SK-N-SH (cell line): ENCODE measurements at regions not wholly inside any gene's neighbourhood (a gene's known extent, or its start where the extent isn't known, plus 50 kb on each side); places are given as distances from the start of the nearest gene placed in this dataset.

Source experiments
- CTCF ChIA-PET: fragments of 300-600, 350-600 bp; formaldehyde crosslinking; extraction: SDS; loops from one replicate; lab custom pipeline; 2021; lab: Yijun Ruan, JAX
- POLR2A ChIA-PET: fragments of 350-600 bp; sonication (Branson Sonifier 250); formaldehyde crosslinking; extraction: SDS; loops from one replicate; lab custom pipeline; 2020; ENCODE audit warnings: antibody characterized with exemption, inconsistent platforms; lab: Yijun Ruan, JAX
- DNase-seq: peaks from one replicate; pipeline ENCODE4 v3.0.0; 2012
- H2AFZ ChIP-seq: fragments of 200-600 bp; sonication (generic); 2 replicates; pipeline ENCODE4 v1.8.1; 2016; ENCODE audit warnings: antibody characterized with exemption, mild to moderate bottlenecking, low read depth
- H3F3A ChIP-seq: fragments of 200-600 bp; sonication (generic); replicated peaks from 2 replicates; pipeline ENCODE3; 2016; ENCODE audit warnings: antibody characterized with exemption, mild to moderate bottlenecking; ENCODE audit not compliant: insufficient read depth
- H3K27ac ChIP-seq, 2 experiments: fragments of 200-500 bp in 1 of 2; fragments of 200-600 bp in 1 of 2; sonication (Bioruptor generic) in 1 of 2; sonication (generic), shearing (Covaris generic) in 1 of 2; 2 replicates each; pipeline versions ENCODE4 v1.5.1 to v1.6.1; 2014 to 2016; ENCODE audit warnings: low read depth in 2 of 2, inconsistent platforms in 1 of 2, low read length in 1 of 2, mild to moderate bottlenecking in 1 of 2, mixed read lengths in 1 of 2
- H3K27me3 ChIP-seq: fragments of 200-600 bp; sonication (generic), shearing (Covaris generic); 2 replicates; pipeline ENCODE4 v1.6.1; 2016; ENCODE audit warnings: mixed run types; ENCODE audit not compliant: insufficient read depth
- H3K36me3 ChIP-seq, 2 experiments: fragments of 200-500 bp in 1 of 2; fragments of 200-600 bp in 1 of 2; sonication (Bioruptor generic) in 1 of 2; sonication (generic) in 1 of 2; replicated peaks in 1 of 2; 2 replicates each; pipeline versions ENCODE3 to v1.5.1; 2014 to 2016; ENCODE audit warnings: low read length in 1 of 2, mild to moderate bottlenecking in 1 of 2; ENCODE audit not compliant: insufficient read depth in 2 of 2, control insufficient read depth in 1 of 2
- H3K4me1 ChIP-seq, 2 experiments: fragments of 200-500 bp in 1 of 2; fragments of 200-600 bp in 1 of 2; sonication (Bioruptor generic) in 1 of 2; sonication (generic), shearing (Covaris generic) in 1 of 2; 2 replicates each; pipeline versions ENCODE4 v1.5.1 to v1.6.1; 2014 to 2016; ENCODE audit warnings: low read depth in 1 of 2, low read length in 1 of 2, mixed run types in 1 of 2; ENCODE audit not compliant: insufficient read depth in 2 of 2, control insufficient read depth in 1 of 2
- H3K4me2 ChIP-seq: fragments of 200-600 bp; sonication (generic), shearing (Covaris generic); 2 replicates; pipeline ENCODE4 v1.6.1; 2017; ENCODE audit warnings: mixed run types
- H3K4me3 ChIP-seq, 2 experiments: fragments of 200-500 bp in 1 of 2; fragments of 200-600 bp in 1 of 2; sonication (Bioruptor generic) in 1 of 2; sonication (generic), shearing (Covaris generic) in 1 of 2; 2 replicates each; pipeline versions ENCODE4 v1.5.1 to v1.8.1; 2014 to 2016; ENCODE audit warnings: low read depth in 2 of 2, inconsistent platforms in 1 of 2, low read length in 1 of 2, mild to moderate bottlenecking in 1 of 2, mixed read lengths in 1 of 2, moderate library complexity in 1 of 2
- H3K79me2 ChIP-seq: fragments of 200-600 bp; sonication (generic); 2 replicates; pipeline ENCODE4 v1.8.1; 2017; ENCODE audit warnings: mild to moderate bottlenecking; ENCODE audit not compliant: insufficient read depth
- H3K9ac ChIP-seq: fragments of 200-600 bp; sonication (generic); 2 replicates; pipeline ENCODE4 v1.6.1; 2017; ENCODE audit warnings: mixed run types
- H3K9me2 ChIP-seq: fragments of 200-600 bp; sonication (generic); 2 replicates; pipeline ENCODE4 v1.6.1; 2017; ENCODE audit warnings: mixed run types
- H3K9me3 ChIP-seq: fragments of 200-600 bp; sonication (generic); 2 replicates; pipeline ENCODE4 v1.6.1; 2017; ENCODE audit warnings: mixed run types, mild to moderate bottlenecking, moderate library complexity
- H4K20me1 ChIP-seq: fragments of 200-600 bp; sonication (generic); 2 replicates; pipeline ENCODE4 v1.6.1; 2017; ENCODE audit warnings: mild to moderate bottlenecking, mixed run types; ENCODE audit not compliant: insufficient read depth
- CHD2 ChIP-seq: fragments of 150-350 bp; IDR thresholded peaks from 2 replicates; pipeline ENCODE4 v1.6.1; 2018; ENCODE audit warnings: low read length; ENCODE audit not compliant: partially characterized antibody
- ELF1 ChIP-seq: IDR thresholded peaks from 2 replicates; pipeline ENCODE4 v1.4.0; 2012
- EZH2phosphoT487 ChIP-seq: fragments of 200-600 bp; sonication (generic); IDR thresholded peaks from 2 replicates; pipeline ENCODE4 v1.6.1; 2017; ENCODE audit warnings: low read depth, mixed run types, mild to moderate bottlenecking, antibody characterized with exemption, moderate library complexity, borderline replicate concordance
- FOSL2 ChIP-seq: IDR thresholded peaks from 2 replicates; pipeline ENCODE4 v1.4.0; 2012; ENCODE audit warnings: low read depth, mild to moderate bottlenecking, moderate library complexity, borderline replicate concordance
- GABPA ChIP-seq: IDR thresholded peaks from 2 replicates; pipeline ENCODE4 v1.4.0; 2012; ENCODE audit warnings: low read depth, mild to moderate bottlenecking
- MEF2A ChIP-seq: IDR thresholded peaks from 2 replicates; pipeline ENCODE4 v1.4.0; 2012; ENCODE audit warnings: low read depth, borderline replicate concordance
- NFIC ChIP-seq: IDR thresholded peaks from 2 replicates; pipeline ENCODE4 v1.4.0; 2012; ENCODE audit warnings: borderline replicate concordance
- NRF1 ChIP-seq: IDR thresholded peaks from 2 replicates; pipeline ENCODE4 v1.6.1; 2012; ENCODE audit warnings: low read depth, mild to moderate bottlenecking, low read length
- RAD21 ChIP-seq: IDR thresholded peaks from 2 replicates; pipeline ENCODE4 v1.6.1; 2012; ENCODE audit warnings: mild to moderate bottlenecking, low read length
- RFX5 ChIP-seq: IDR thresholded peaks from 2 replicates; pipeline ENCODE4 v1.6.1; 2012; ENCODE audit warnings: mild to moderate bottlenecking, improper control_type of control experiment, low read length
- RXRA ChIP-seq: IDR thresholded peaks from 2 replicates; pipeline ENCODE4 v1.4.0; 2012; ENCODE audit warnings: low read depth, mild to moderate bottlenecking, borderline replicate concordance
- SIN3A ChIP-seq: IDR thresholded peaks from 2 replicates; pipeline ENCODE4 v1.6.1; 2012; ENCODE audit warnings: low read depth, mild to moderate bottlenecking, low read length, moderate library complexity, borderline replicate concordance
- TAF1 ChIP-seq: IDR thresholded peaks from 2 replicates; pipeline ENCODE4 v1.6.1; 2012; ENCODE audit warnings: low read depth, mild to moderate bottlenecking, low read length, moderate library complexity, borderline replicate concordance
- TCF12 ChIP-seq: IDR thresholded peaks from 2 replicates; pipeline ENCODE4 v1.4.0; 2012
- WGBS: methylation state at CpG from one replicate; pipeline ENCODE4 v1.1.6; 2017; ENCODE audit warnings: low lambda C conversion rate; 5-methylcytosine and 5-hydroxymethylcytosine counted together
- TF ChIP-seq, protein P1 (sequence below): IDR thresholded peaks from 2 replicates; pipeline ENCODE4; 2012
- TF ChIP-seq, protein P2 (sequence below): fragments of 150-350 bp; IDR thresholded peaks from 2 replicates; pipeline ENCODE4 v1.6.1; 2016; ENCODE audit warnings: mild to moderate bottlenecking, low read depth, low read length
- TF ChIP-seq, protein P3 (sequence below): IDR thresholded peaks from 2 replicates; pipeline ENCODE4 v1.4.0; 2012; ENCODE audit warnings: low read depth, borderline replicate concordance
- TF ChIP-seq, protein P4 (sequence below): fragments of 200-600 bp; sonication (generic); IDR thresholded peaks from 2 replicates; pipeline ENCODE4 v1.6.1; 2017; ENCODE audit warnings: antibody characterized with exemption, mild to moderate bottlenecking, moderate library complexity

DNA sequence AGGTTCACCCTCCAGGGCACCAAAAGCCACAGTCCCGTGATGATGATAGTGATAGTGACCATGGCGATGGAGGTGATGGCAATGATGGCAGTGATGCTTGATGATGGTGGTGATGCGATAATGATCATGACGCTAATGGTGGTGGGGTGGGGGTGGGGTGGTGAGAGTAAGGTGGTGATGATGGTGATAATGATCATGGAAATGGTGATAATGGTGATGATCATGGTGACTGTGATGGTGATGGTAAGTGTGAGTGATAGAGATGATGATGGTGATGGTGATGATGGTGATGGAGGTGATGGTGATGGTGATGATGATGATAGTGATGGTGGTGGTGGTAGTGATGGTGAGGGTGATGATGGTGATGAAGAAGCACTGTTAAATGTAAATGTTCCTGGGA, 96.9 kb downstream of the SYNE3 start:
- Histone ChIP-seq H3K4me2 (no peak overlapping the region), H3K9me2 (no peaks in the 10 kb centered on the region), H2AFZ (no peak overlapping the region), H3K9me3 (no peaks in the 10 kb centered on the region), H3K9ac (no peak overlapping the region), H3K27me3 (no peaks in the 10 kb centered on the region), H3K4me3 (no peak overlapping the region), H3K4me1 (no peaks in the 10 kb centered on the region; a peak in 1 of 4 replicates), H3K79me2 (no peaks in the 10 kb centered on the region), H3F3A (no peaks in the 10 kb centered on the region), H3K36me3 (no peaks in the 10 kb centered on the region), H3K27ac (no peak overlapping the region), H4K20me1 (no peaks in the 10 kb centered on the region)
- POLR2A ChIA-PET = no interaction called here
- 96% methylated on average over 4 of the region's 4 CpGs for WGBS
- no peak for DNase-seq
- CTCF ChIA-PET = no interaction called here
- no peak for TF ChIP-seq RXRA
- no peak for TF ChIP-seq MEF2A
- TF ChIP-seq, protein P1, sequence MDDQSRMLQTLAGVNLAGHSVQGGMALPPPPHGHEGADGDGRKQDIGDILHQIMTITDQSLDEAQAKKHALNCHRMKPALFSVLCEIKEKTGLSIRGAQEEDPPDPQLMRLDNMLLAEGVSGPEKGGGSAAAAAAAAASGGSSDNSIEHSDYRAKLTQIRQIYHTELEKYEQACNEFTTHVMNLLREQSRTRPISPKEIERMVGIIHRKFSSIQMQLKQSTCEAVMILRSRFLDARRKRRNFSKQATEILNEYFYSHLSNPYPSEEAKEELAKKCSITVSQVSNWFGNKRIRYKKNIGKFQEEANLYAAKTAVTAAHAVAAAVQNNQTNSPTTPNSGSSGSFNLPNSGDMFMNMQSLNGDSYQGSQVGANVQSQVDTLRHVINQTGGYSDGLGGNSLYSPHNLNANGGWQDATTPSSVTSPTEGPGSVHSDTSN = no peak
- TF ChIP-seq NRF1 = no peak
- TF ChIP-seq, protein P2, sequence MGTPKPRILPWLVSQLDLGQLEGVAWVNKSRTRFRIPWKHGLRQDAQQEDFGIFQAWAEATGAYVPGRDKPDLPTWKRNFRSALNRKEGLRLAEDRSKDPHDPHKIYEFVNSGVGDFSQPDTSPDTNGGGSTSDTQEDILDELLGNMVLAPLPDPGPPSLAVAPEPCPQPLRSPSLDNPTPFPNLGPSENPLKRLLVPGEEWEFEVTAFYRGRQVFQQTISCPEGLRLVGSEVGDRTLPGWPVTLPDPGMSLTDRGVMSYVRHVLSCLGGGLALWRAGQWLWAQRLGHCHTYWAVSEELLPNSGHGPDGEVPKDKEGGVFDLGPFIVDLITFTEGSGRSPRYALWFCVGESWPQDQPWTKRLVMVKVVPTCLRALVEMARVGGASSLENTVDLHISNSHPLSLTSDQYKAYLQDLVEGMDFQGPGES = no peak
- TF ChIP-seq, protein P3, sequence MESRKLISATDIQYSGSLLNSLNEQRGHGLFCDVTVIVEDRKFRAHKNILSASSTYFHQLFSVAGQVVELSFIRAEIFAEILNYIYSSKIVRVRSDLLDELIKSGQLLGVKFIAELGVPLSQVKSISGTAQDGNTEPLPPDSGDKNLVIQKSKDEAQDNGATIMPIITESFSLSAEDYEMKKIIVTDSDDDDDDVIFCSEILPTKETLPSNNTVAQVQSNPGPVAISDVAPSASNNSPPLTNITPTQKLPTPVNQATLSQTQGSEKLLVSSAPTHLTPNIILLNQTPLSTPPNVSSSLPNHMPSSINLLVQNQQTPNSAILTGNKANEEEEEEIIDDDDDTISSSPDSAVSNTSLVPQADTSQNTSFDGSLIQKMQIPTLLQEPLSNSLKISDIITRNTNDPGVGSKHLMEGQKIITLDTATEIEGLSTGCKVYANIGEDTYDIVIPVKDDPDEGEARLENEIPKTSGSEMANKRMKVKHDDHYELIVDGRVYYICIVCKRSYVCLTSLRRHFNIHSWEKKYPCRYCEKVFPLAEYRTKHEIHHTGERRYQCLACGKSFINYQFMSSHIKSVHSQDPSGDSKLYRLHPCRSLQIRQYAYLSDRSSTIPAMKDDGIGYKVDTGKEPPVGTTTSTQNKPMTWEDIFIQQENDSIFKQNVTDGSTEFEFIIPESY = no peak
- TF ChIP-seq CHD2 = no peak
- TF ChIP-seq TCF12 = no peak
- no peak for TF ChIP-seq TAF1
- TF ChIP-seq, protein P4, sequence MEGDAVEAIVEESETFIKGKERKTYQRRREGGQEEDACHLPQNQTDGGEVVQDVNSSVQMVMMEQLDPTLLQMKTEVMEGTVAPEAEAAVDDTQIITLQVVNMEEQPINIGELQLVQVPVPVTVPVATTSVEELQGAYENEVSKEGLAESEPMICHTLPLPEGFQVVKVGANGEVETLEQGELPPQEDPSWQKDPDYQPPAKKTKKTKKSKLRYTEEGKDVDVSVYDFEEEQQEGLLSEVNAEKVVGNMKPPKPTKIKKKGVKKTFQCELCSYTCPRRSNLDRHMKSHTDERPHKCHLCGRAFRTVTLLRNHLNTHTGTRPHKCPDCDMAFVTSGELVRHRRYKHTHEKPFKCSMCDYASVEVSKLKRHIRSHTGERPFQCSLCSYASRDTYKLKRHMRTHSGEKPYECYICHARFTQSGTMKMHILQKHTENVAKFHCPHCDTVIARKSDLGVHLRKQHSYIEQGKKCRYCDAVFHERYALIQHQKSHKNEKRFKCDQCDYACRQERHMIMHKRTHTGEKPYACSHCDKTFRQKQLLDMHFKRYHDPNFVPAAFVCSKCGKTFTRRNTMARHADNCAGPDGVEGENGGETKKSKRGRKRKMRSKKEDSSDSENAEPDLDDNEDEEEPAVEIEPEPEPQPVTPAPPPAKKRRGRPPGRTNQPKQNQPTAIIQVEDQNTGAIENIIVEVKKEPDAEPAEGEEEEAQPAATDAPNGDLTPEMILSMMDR = no peak
- TF ChIP-seq SIN3A = no peak
- no peak for TF ChIP-seq NFIC
- no peak for TF ChIP-seq RFX5
- no peak for TF ChIP-seq RAD21
- TF ChIP-seq EZH2phosphoT487 = no peak
- TF ChIP-seq FOSL2 = no peak
- TF ChIP-seq ELF1 = no peak
- no peak for TF ChIP-seq GABPA
